DND-41 (cell line): ENCODE measurements at regions not wholly inside any gene's neighbourhood (a gene's known extent, or its start where the extent isn't known, plus 50 kb on each side); places are given as distances from the start of the nearest gene placed in this dataset.

Source experiments
- ATAC-seq: fragments of 200-7000 bp; cut with Tn5 transposase; 3 replicates; pipeline ENCODE4 v1.9.1; 2021; ENCODE audit warnings: low read depth; ENCODE audit not compliant: insufficient read depth
- DNase-seq: peaks from one replicate; pipeline ENCODE4 v3.0.0-alpha.2; 2020
- H2AFZ ChIP-seq: 2 replicates; pipeline ENCODE4 v1.6.0; 2012; ENCODE audit warnings: low read depth, low read length
- H3K27ac ChIP-seq: 2 replicates; pipeline ENCODE4 v1.5.1; 2012; ENCODE audit warnings: low read length, inconsistent platforms
- H3K27me3 ChIP-seq: fragments of 200-600 bp; sonication (generic); 2 replicates; pipeline ENCODE4 v1.6.0; 2012; ENCODE audit warnings: low read length, mild to moderate bottlenecking, inconsistent platforms; ENCODE audit not compliant: insufficient read depth, poor library complexity
- H3K36me3 ChIP-seq: 2 replicates; pipeline ENCODE4 v1.5.1; 2012; ENCODE audit warnings: low read length, inconsistent platforms; ENCODE audit not compliant: insufficient read depth
- H3K4me1 ChIP-seq: 2 replicates; pipeline ENCODE4 v1.5.1; 2012; ENCODE audit warnings: mild to moderate bottlenecking, low read length; ENCODE audit not compliant: insufficient read depth
- H3K4me2 ChIP-seq: 2 replicates; pipeline ENCODE4 v1.6.0; 2012; ENCODE audit warnings: mild to moderate bottlenecking, moderate library complexity, low read length, inconsistent platforms; ENCODE audit not compliant: insufficient read depth
- H3K4me3 ChIP-seq, 2 experiments: fragments of 200-600 bp in 1 of 2; shearing (Covaris generic) in 1 of 2; 2 replicates each; pipeline ENCODE4 v1.5.1; 2012 to 2016; ENCODE audit warnings: inconsistent platforms in 2 of 2, low read length in 2 of 2, mild to moderate bottlenecking in 2 of 2, low read depth in 1 of 2, moderate library complexity in 1 of 2
- H3K79me2 ChIP-seq: 2 replicates; pipeline ENCODE4 v1.6.0; 2012; ENCODE audit warnings: low read length, inconsistent platforms; ENCODE audit not compliant: insufficient read depth
- H3K9ac ChIP-seq: 2 replicates; pipeline ENCODE4 v1.6.0; 2012; ENCODE audit warnings: low read depth, mild to moderate bottlenecking, inconsistent platforms, low read length, moderate library complexity
- H3K9me3 ChIP-seq: 2 replicates; pipeline ENCODE4 v1.5.1; 2012; ENCODE audit warnings: low read length, moderate library complexity, mild to moderate bottlenecking, inconsistent platforms; ENCODE audit not compliant: insufficient read depth, severe bottlenecking
- H4K20me1 ChIP-seq: 2 replicates; pipeline ENCODE4 v1.6.0; 2012; ENCODE audit warnings: low read length; ENCODE audit not compliant: insufficient read depth
- CTCF ChIP-seq: IDR thresholded peaks from 2 replicates; pipeline ENCODE4 v1.5.1; 2012; ENCODE audit warnings: borderline replicate concordance, low read length, moderate library complexity, mild to moderate bottlenecking; ENCODE audit not compliant: poor library complexity, severe bottlenecking; ENCODE audit errors: extremely low read depth
- EZH2 ChIP-seq: IDR thresholded peaks from 3 replicates; pipeline ENCODE4 v1.6.1; 2012; ENCODE audit warnings: borderline replicate concordance, low read depth, mild to moderate bottlenecking, moderate library complexity, low read length, inconsistent platforms; ENCODE audit not compliant: severe bottlenecking

- H3K9me3 ChIP-seq: no peaks in the 10 kb centered on the region
- no peak for TF ChIP-seq EZH2
- no peak for TF ChIP-seq CTCF
- no peak overlapping the region for H3K9ac ChIP-seq
- H3K4me1 ChIP-seq: no peaks in the 10 kb centered on the region
- ATAC-seq (no peak), DNase-seq (no peak)
- no peaks in the 10 kb centered on the region for H4K20me1 ChIP-seq
- no peaks in the 10 kb centered on the region for H3K36me3 ChIP-seq
- no peak overlapping the region for H3K27ac ChIP-seq
- H3K4me3 ChIP-seq: no peak overlapping the region
- no peak overlapping the region for H3K4me2 ChIP-seq
- no peaks in the 10 kb centered on the region for H3K27me3 ChIP-seq
- H3K79me2 ChIP-seq: no peaks in the 10 kb centered on the region
- H2AFZ ChIP-seq: no peak overlapping the region
Measured at GRCh38 chr21:34311561-34312330, 52.1 kb upstream of the KCNE2 start.

- Histone ChIP-seq H3K27me3 (no peaks in the 10 kb centered on the region), H2AFZ (no peak overlapping the region)
Measured at GRCh38 chr21:34313116-34313515, 50.7 kb upstream of the KCNE2 start.

More at GRCh38 chr21:34313116-34313515, 50.7 kb upstream of the KCNE2 start:
- DNase-seq (no peak), ATAC-seq (no peak)
- Histone ChIP-seq H3K36me3 (no peaks in the 10 kb centered on the region), H3K4me3 (no peak overlapping the region), H3K4me2 (no peak overlapping the region), H4K20me1 (no peaks in the 10 kb centered on the region), H3K9me3 (no peaks in the 10 kb centered on the region), H3K27ac (no peak overlapping the region), H3K79me2 (no peaks in the 10 kb centered on the region), H3K9ac (no peak overlapping the region), H3K4me1 (no peaks in the 10 kb centered on the region)
- TF ChIP-seq EZH2: no peak
- no peak for TF ChIP-seq CTCF
